HepG2 (cell line): ENCODE measurements at regions not wholly inside any gene's neighbourhood (a gene's known extent, or its start where the extent isn't known, plus 50 kb on each side); places are given as distances from the start of the nearest gene placed in this dataset.

Source experiments
- ATAC-seq: fragments of 200-7000 bp; cut with Tn5 transposase; 3 replicates; pipeline ENCODE4 v1.9.1; 2020; ENCODE audit warnings: mild to moderate bottlenecking, moderate library complexity
- BruUV-seq: library from RNA; stranded (reverse); fragments of 400-500 nt; replicated peaks from 2 replicates; lab custom pipeline; 2021; lab: Mats Ljungman, UMichigan
- CTCF ChIA-PET: fragments of 300-600 bp; formaldehyde crosslinking; extraction: SDS; loops from one replicate; lab custom pipeline; 2021; ENCODE audit warnings: low total read pairs, inconsistent platforms, low intra/inter-chr PET ratio; lab: Yijun Ruan, JAX
- POLR2A ChIA-PET: fragments of 350-600 bp; sonication (Branson Sonifier 250); formaldehyde crosslinking; loops from one replicate; lab custom pipeline; 2020; ENCODE audit warnings: antibody characterized with exemption, inconsistent platforms; lab: Yijun Ruan, JAX
- DNase-seq: peaks from one replicate; pipeline ENCODE4 v3.0.0-alpha.2; 2015; ENCODE audit warnings: low spot score
- FAIRE-seq: peaks from 3 replicates; lab custom pipeline; 2011; peaks lifted over from hg19 to GRCh38; lab: Jason Lieb, UNC
- H2AFZ ChIP-seq: one replicate; pipeline ENCODE4 v1.6.1; 2011; ENCODE audit warnings: low read length, inconsistent platforms
- H3K27ac ChIP-seq: fragments of 300-600 bp; 3 replicates; pipeline ENCODE4 v1.8.0; 2011; ENCODE audit warnings: mixed run types, mild to moderate bottlenecking, mixed read lengths, low read length, inconsistent platforms; ENCODE audit not compliant: insufficient read depth; ENCODE audit errors: extremely low read length
- H3K27me3 ChIP-seq, 2 experiments: fragments of 200-600 bp in 1 of 2; 2 replicates in 1 of 2; 3 replicates in 1 of 2; pipeline versions ENCODE4 v1.6.0 to v1.8.0; 2011; ENCODE audit warnings: low read length in 2 of 2, mild to moderate bottlenecking in 2 of 2, moderate library complexity in 2 of 2, inconsistent platforms in 1 of 2; ENCODE audit not compliant: insufficient read depth in 2 of 2, control insufficient read depth in 1 of 2
- H3K36me3 ChIP-seq, 2 experiments: fragments of 200-600 bp in 1 of 2; replicated peaks in 1 of 2; 2 replicates in 1 of 2; 3 replicates in 1 of 2; pipeline versions ENCODE4 v1.5.1 to v1.8.0; 2011; ENCODE audit warnings: low read length in 2 of 2, inconsistent platforms in 1 of 2; ENCODE audit not compliant: insufficient read depth in 2 of 2, control insufficient read depth in 1 of 2
- H3K4me1 ChIP-seq: 2 replicates; pipeline ENCODE4 v1.5.1; 2012; ENCODE audit warnings: low read length, inconsistent platforms; ENCODE audit not compliant: insufficient read depth
- H3K4me2 ChIP-seq: 2 replicates; pipeline ENCODE4 v1.6.0; 2011; ENCODE audit warnings: low read depth, low read length, inconsistent platforms
- H3K4me3 ChIP-seq, 3 experiments: fragments of 200-600 bp in 1 of 3; sonication (generic), shearing (Covaris generic) in 1 of 3; replicated peaks in 1 of 3; 2 replicates each; pipeline ENCODE4 v1.5.1; 2011 to 2016; ENCODE audit warnings: low read length in 3 of 3, inconsistent platforms in 2 of 3, low read depth in 2 of 3, mild to moderate bottlenecking in 2 of 3, control low read depth in 1 of 3, mixed read lengths in 1 of 3; ENCODE audit not compliant: insufficient read depth in 1 of 3
- H3K79me2 ChIP-seq: one replicate; pipeline ENCODE4 v1.6.1; 2011; ENCODE audit warnings: low read length, inconsistent platforms; ENCODE audit not compliant: insufficient read depth
- H3K9ac ChIP-seq: 2 replicates; pipeline ENCODE4 v1.6.0; 2011; ENCODE audit warnings: mild to moderate bottlenecking, low read depth, low read length, inconsistent platforms; ENCODE audit not compliant: insufficient read depth
- H3K9me3 ChIP-seq: 2 replicates; pipeline ENCODE4 v1.5.1; 2012; ENCODE audit warnings: mild to moderate bottlenecking, low read length
- H4K20me1 ChIP-seq: 2 replicates; pipeline ENCODE4 v1.6.0; 2011; ENCODE audit warnings: inconsistent platforms, mild to moderate bottlenecking, low read length, moderate library complexity; ENCODE audit not compliant: insufficient read depth
- ATF1 ChIP-seq: IDR thresholded peaks from 2 replicates; pipeline ENCODE4 v1.6.1; 2016; ENCODE audit warnings: mild to moderate bottlenecking, control low read depth
- ATRX ChIP-seq: sonication (generic); formaldehyde crosslinking; IDR thresholded peaks from 2 replicates; pipeline ENCODE4 v1.4.0; 2020; ENCODE audit warnings: missing genetic modification reagents, borderline replicate concordance
- CCDC6 ChIP-seq: sonication (generic); formaldehyde crosslinking; IDR thresholded peaks from 2 replicates; pipeline ENCODE4 v1.8.1; 2022; ENCODE audit warnings: mild to moderate bottlenecking, missing genetic modification reagents, moderate library complexity
- CHCHD3 ChIP-seq: sonication (generic); formaldehyde crosslinking; IDR thresholded peaks from 2 replicates; pipeline ENCODE4 v1.8.0; 2022; ENCODE audit warnings: mild to moderate bottlenecking, missing genetic modification reagents, moderate library complexity
- FOXM1 ChIP-seq: sonication (generic); formaldehyde crosslinking; IDR thresholded peaks from 2 replicates; pipeline ENCODE4 v1.5.0; 2020; ENCODE audit warnings: missing genetic modification reagents
- JUN ChIP-seq: sonication (generic); formaldehyde crosslinking; IDR thresholded peaks from 2 replicates; pipeline ENCODE4 v1.4.0; 2020; ENCODE audit warnings: mild to moderate bottlenecking, missing genetic modification reagents
- KLF9 ChIP-seq: IDR thresholded peaks from 2 replicates; pipeline ENCODE4 v1.6.1; 2016; ENCODE audit warnings: low read depth
- MBNL3 ChIP-seq: fragments of 250-450 bp; sonication (Bioruptor Pico); conservative IDR thresholded peaks from 2 replicates; pipeline ENCODE4 v1.8.0; 2022; ENCODE audit warnings: mild to moderate bottlenecking, inconsistent platforms
- MTA3 ChIP-seq: sonication (generic); formaldehyde crosslinking; IDR thresholded peaks from 2 replicates; pipeline ENCODE4 v1.4.0; 2020; ENCODE audit warnings: missing genetic modification reagents
- RAD21 ChIP-seq: fragments of 450-650 bp; formaldehyde crosslinking; IDR thresholded peaks from 2 replicates; pipeline ENCODE4 v1.5.0; 2020; ENCODE audit warnings: mild to moderate bottlenecking
- RCOR2 ChIP-seq: IDR thresholded peaks from 2 replicates; pipeline ENCODE4 v1.6.1; 2016; ENCODE audit warnings: missing biosample characterization, missing genetic modification reagents
- SAP130 ChIP-seq: IDR thresholded peaks from 2 replicates; pipeline ENCODE4 v1.6.1; 2016; ENCODE audit warnings: low read depth
- TBX2 ChIP-seq: sonication (generic); formaldehyde crosslinking; IDR thresholded peaks from 2 replicates; pipeline ENCODE4 v1.5.0; 2020; ENCODE audit warnings: missing genetic modification reagents, mild to moderate bottlenecking, borderline replicate concordance
- ZBTB1 ChIP-seq: sonication (generic); formaldehyde crosslinking; IDR thresholded peaks from 2 replicates; pipeline ENCODE4 v1.4.0; 2020; ENCODE audit warnings: missing genetic modification reagents, borderline replicate concordance
- ZBTB38 ChIP-seq: sonication (generic); formaldehyde crosslinking; IDR thresholded peaks from 2 replicates; pipeline ENCODE4 v1.5.1; 2020; ENCODE audit warnings: mild to moderate bottlenecking, missing genetic modification reagents
- ZFP90 ChIP-seq: sonication (generic); formaldehyde crosslinking; IDR thresholded peaks from 2 replicates; pipeline ENCODE4 v1.8.0; 2022; ENCODE audit warnings: missing genetic modification reagents, mild to moderate bottlenecking, inconsistent platforms, borderline replicate concordance
- ZNF292 ChIP-seq: sonication (generic); formaldehyde crosslinking; IDR thresholded peaks from 2 replicates; pipeline ENCODE4 v1.8.1; 2022; ENCODE audit warnings: mild to moderate bottlenecking, low read depth, missing genetic modification reagents, borderline replicate concordance
- ZNF329 ChIP-seq: sonication (generic); formaldehyde crosslinking; IDR thresholded peaks from 2 replicates; pipeline ENCODE4 v1.9.0; 2021; ENCODE audit warnings: low read depth, mild to moderate bottlenecking, missing genetic modification reagents
- ZNF414 ChIP-seq: sonication (generic); formaldehyde crosslinking; IDR thresholded peaks from 2 replicates; pipeline ENCODE4 v1.5.0; 2020; ENCODE audit warnings: missing genetic modification reagents
- ZNF615 ChIP-seq: sonication (generic); formaldehyde crosslinking; IDR thresholded peaks from 2 replicates; pipeline ENCODE4 v1.5.0; 2020; ENCODE audit warnings: mild to moderate bottlenecking, missing genetic modification reagents, borderline replicate concordance
- ZNF772 ChIP-seq: sonication (generic); formaldehyde crosslinking; IDR thresholded peaks from 2 replicates; pipeline ENCODE4 v1.5.0; 2020; ENCODE audit warnings: mild to moderate bottlenecking, missing genetic modification reagents
- WGBS: methylation state at CpG from one replicate; pipeline ENCODE4 v1.1.6; 2017; ENCODE audit warnings: low lambda C conversion rate; 5-methylcytosine and 5-hydroxymethylcytosine counted together
- in situ Hi-C: cut with HindIII; loops from 2 replicates; pipeline ENCODE4 v1.10.0; 2017; ENCODE audit warnings: low pct_unique_long_range_greater_than_20kb; ENCODE audit not compliant: extremely low pct_ligation_motif_present
- intact Hi-C: fragments of 100-400 bp; cut with micrococcal nuclease; formaldehyde crosslinking; loops from one replicate; pipeline ENCODE4 v1.10.0; 2022; ENCODE audit not compliant: unreplicated experiment

- TF ChIP-seq SAP130 (no peak), ZNF329 (CRISPR knock-in tag) (no peak), ATRX (CRISPR knock-in tag) (no peak), ZFP90 (CRISPR knock-in tag) (no peak)
Measured at GRCh38 chr2:81050580-81051095, 746.1 kb upstream of the LRRTM1 start (continued).

- no TSS peak for BruUV-seq
- Histone ChIP-seq H3K36me3 (no peaks in the 10 kb centered on the region), H3K9me3 (peaks cover 95% of the 10 kb centered on the region), H4K20me1 (no peaks in the 10 kb centered on the region), H3K4me3 (no peak overlapping the region), H2AFZ (no peak overlapping the region), H3K27ac (no peak overlapping the region), H3K79me2 (no peaks in the 10 kb centered on the region), H3K4me1 (no peaks in the 10 kb centered on the region), H3K9ac (no peak overlapping the region), H3K27me3 (no peaks in the 10 kb centered on the region), H3K4me2 (no peak overlapping the region)
- ChIA-PET CTCF (no interaction called here), POLR2A (no interaction called here)
- ATAC-seq (no peak), FAIRE-seq (no peak), DNase-seq (no peak)
- intact Hi-C loops (no loop called here), in situ Hi-C loops (no loop called here)
- WGBS = 3% methylated on average over 1 of the region's 1 CpG
- TF ChIP-seq ATF1 (no peak), RAD21 (CRISPR knock-in tag) (no peak), ZBTB38 (no peak), CHCHD3 (CRISPR knock-in tag) (no peak), MTA3 (CRISPR knock-in tag) (no peak)
Measured at GRCh38 chr2:81043681-81044080, 739.1 kb upstream of the LRRTM1 start.

GRCh38 chr2:81007104-81007503 is 702.6 kb upstream of the LRRTM1 start:
- 3% methylated on average over 2 of the region's 2 CpGs for WGBS
- no peak for TF ChIP-seq ZBTB1 (CRISPR knock-in tag)
- TF ChIP-seq FOXM1 (CRISPR knock-in tag) = no peak
- TF ChIP-seq TBX2 = no peak
- no peak for TF ChIP-seq CCDC6 (CRISPR knock-in tag)
- no peak for TF ChIP-seq RCOR2 (CRISPR knock-in tag)
- TF ChIP-seq ZNF615 (CRISPR knock-in tag) = no peak
- TF ChIP-seq MBNL3 = no peak
- TF ChIP-seq ZNF292 (CRISPR knock-in tag) = no peak
- TF ChIP-seq ZNF772 (CRISPR knock-in tag) = no peak
- TF ChIP-seq ZNF414 (CRISPR knock-in tag) = no peak
- no peak for TF ChIP-seq KLF9 (CRISPR knock-in tag)
- TF ChIP-seq JUN = no peak

More at GRCh38 chr2:81007104-81007503, 702.6 kb upstream of the LRRTM1 start:
- no peak overlapping the region for H2AFZ ChIP-seq
- ChIA-PET CTCF (no interaction called here), POLR2A (no interaction called here)
- no peaks in the 10 kb centered on the region for H3K36me3 ChIP-seq
- no peaks in the 10 kb centered on the region for H3K27me3 ChIP-seq
- no peak overlapping the region for H3K4me3 ChIP-seq
- FAIRE-seq (no peak), ATAC-seq (no peak), DNase-seq (no peak)
- H3K4me1 ChIP-seq = no peaks in the 10 kb centered on the region
- no TSS peak for BruUV-seq
- in situ Hi-C loops = no loop called here
- H3K9ac ChIP-seq = no peak overlapping the region
- H3K27ac ChIP-seq = no peak overlapping the region
- H3K4me2 ChIP-seq = no peak overlapping the region
- peaks cover 79% of the 10 kb centered on the region for H3K9me3 ChIP-seq
- no peaks in the 10 kb centered on the region for H3K79me2 ChIP-seq
- intact Hi-C loops = no loop called here
- no peaks in the 10 kb centered on the region for H4K20me1 ChIP-seq
